Sciatic nerve (tissue), 2 donors: ENCODE measurements at regions not wholly inside any gene's neighbourhood (a gene's known extent, or its start where the extent isn't known, plus 50 kb on each side); places are given as distances from the start of the nearest gene placed in this dataset.

Source experiments
- ATAC-seq: fragments of 200-7000 bp; cut with Tn5 transposase; one replicate; pipeline ENCODE4 v1.9.1; 2020; ENCODE audit warnings: mild to moderate bottlenecking, moderate library complexity
- DNase-seq: peaks from one replicate; pipeline ENCODE4 v3.0.0-alpha.2; 2020; ENCODE audit warnings: low spot score
- intact Hi-C: fragments of 100-400 bp; cut with DNase I; formaldehyde crosslinking; loops from one replicate; pipeline ENCODE4 v1.14.2; 2022
- donor health status: DM: no; HTN: no; CAD: no.
- donor health status: DM: no; HTN: no; CAD: no.

DNA sequence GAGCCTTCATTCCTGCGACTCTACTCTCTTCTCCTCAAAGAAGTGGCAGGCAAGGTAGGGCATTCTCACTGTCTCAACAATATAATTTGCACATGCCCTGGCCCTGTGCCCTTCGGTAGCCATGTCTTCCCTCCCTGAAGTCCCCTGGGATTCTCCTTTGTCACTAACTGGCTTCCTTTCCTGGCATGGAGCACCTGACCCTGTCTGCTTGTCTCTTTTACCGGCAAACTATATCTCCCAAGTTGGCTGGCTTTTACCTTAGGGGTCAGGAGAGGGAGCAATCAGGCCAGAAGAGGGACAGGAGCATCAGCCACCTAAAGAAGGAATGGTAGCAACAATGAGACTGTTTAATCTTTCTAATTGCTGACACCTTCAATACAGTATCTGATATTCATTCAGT, 51.9 kb upstream of the RMDN2 start:
- no peak for DNase-seq
- ATAC-seq = no peak
- intact Hi-C loops = no loop called here

DNA sequence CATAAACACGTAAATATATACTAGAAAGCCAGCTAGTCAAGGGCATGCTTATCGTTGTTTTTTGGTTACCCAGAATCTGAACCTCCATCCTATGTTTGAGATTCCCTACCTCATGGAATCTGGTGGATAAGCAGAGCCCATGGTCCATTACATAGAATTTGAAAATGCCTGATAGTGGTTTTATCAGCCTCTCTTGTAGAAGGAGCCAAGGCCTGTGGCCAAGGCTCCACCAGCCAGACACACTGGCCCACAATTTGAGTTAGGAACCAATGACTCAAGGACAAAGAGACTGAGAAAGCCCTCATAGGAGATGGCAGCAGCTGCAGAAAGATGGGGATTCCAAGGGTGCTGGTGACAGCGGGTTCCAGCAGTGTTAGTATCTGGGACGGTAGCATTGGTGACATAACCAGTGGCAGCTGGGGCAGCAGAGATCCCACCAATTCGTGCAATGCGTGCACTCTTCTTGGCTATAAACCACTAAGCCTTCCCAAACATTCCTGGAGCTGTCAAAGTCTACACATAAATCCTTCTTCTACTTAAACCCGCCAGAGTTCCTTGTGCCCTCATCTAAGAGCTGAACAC, 51.2 kb upstream of the RMDN2 start:
- ATAC-seq (no peak), DNase-seq (no peak)
- intact Hi-C loops = no loop called here

DNA sequence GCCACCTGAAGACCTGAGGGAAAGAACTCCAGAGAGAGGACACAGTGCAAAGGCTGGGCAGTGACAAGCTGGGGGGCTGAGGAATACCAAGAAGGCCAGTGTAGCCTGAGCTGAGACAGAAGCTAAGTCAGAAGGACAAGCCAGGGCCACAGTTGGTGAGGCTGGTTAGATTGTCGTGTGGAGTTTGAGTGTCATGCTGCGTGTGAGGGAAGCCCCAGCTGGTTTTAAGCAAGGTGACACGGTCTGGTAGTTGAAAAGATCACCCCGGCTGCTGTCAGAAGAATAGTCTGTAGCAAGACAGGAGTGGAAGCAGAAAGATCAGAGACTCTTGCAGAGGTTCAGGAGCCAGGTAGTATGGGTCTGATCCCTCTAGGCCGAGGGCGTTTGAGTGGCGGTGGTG, 50.6 kb upstream of the RMDN2 start:
- intact Hi-C loops = no loop called here
- DNase-seq (no peak), ATAC-seq (no peak)
